Epithelial cell of proximal tubule (primary cell): ENCODE measurements at regions not wholly inside any gene's neighbourhood (a gene's known extent, or its start where the extent isn't known, plus 50 kb on each side); places are given as distances from the start of the nearest gene placed in this dataset.

Experiments
- DNase-seq: peaks from one replicate; pipeline ENCODE4 v3.0.0-alpha.2; 2011; ENCODE audit warnings: low read depth
- H3K4me3 ChIP-seq: 2 replicates; pipeline ENCODE4 v1.5.1; 2011; ENCODE audit warnings: low read depth, mild to moderate bottlenecking, low read length
- TF ChIP-seq, protein P1 (sequence below): conservative IDR thresholded peaks from 2 replicates; pipeline ENCODE4 v1.5.1; 2012; ENCODE audit warnings: low read depth, mild to moderate bottlenecking, low read length

DNA sequence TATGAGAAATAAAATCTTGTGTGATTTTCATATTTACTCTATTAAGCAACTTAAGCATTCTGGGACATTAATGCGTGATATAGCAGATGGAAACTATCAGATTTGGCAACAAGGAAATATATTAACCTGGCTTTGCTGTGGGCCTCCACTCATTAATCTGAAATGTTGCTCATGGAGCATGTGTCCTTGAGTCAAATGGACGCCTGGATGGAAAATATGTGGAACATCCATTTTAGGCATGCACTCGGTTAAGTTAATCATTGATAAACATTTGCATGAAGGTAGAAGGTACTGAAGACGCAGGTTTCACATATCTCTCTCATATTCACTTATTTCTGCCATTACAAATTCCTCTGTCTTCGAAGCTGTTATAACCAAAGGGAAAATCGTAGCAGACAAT lies 246.1 kb downstream of the NR2F2 start:
- H3K4me3 ChIP-seq = no peak overlapping the region
- DNase-seq = no peak
- TF ChIP-seq, protein P1, sequence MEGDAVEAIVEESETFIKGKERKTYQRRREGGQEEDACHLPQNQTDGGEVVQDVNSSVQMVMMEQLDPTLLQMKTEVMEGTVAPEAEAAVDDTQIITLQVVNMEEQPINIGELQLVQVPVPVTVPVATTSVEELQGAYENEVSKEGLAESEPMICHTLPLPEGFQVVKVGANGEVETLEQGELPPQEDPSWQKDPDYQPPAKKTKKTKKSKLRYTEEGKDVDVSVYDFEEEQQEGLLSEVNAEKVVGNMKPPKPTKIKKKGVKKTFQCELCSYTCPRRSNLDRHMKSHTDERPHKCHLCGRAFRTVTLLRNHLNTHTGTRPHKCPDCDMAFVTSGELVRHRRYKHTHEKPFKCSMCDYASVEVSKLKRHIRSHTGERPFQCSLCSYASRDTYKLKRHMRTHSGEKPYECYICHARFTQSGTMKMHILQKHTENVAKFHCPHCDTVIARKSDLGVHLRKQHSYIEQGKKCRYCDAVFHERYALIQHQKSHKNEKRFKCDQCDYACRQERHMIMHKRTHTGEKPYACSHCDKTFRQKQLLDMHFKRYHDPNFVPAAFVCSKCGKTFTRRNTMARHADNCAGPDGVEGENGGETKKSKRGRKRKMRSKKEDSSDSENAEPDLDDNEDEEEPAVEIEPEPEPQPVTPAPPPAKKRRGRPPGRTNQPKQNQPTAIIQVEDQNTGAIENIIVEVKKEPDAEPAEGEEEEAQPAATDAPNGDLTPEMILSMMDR = no peak

DNA sequence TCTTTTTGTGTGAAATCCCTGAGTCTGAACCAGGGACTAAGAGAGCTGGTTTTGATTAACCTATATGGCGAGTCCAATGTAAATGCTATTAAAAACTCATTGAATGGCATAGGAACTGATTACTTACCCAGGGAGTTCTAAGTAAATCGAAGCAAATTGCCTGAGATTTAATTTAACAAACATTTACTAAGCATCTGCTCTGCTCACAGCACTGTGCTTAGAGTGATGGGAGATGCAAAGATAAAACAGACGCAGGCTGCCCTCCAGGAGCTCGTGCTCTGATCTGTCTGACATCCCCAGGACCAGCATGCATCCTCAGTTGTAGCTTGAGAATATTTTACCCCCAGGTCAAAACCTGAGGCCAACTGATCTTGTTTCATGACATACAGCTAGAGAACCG lies 247.9 kb downstream of the NR2F2 start:
- DNase-seq = no peak
- H3K4me3 ChIP-seq = no peak overlapping the region
- TF ChIP-seq, protein P1 = no peak

DNA sequence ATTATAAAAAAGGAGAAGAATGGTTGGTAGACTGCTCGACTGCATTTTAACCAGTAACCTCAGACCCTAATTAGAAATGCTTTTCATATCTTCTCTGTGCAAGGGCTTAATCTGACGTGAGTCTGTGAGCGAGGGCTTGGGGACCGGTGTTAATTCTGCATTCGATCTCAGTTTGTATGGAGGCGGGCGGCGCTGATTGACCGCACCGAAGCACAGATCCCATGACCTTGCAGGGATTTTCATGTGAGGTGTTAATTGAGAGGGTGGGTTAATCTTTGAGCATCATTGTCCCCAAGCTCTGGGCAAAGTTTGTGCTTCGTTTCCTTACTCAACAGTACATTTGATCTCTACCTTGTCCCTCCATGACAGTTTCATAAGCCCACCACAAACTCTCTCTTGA lies 250.9 kb downstream of the NR2F2 start:
- H3K4me3 ChIP-seq = no peak overlapping the region
- no peak for DNase-seq
- TF ChIP-seq, protein P1 = no peak

DNA sequence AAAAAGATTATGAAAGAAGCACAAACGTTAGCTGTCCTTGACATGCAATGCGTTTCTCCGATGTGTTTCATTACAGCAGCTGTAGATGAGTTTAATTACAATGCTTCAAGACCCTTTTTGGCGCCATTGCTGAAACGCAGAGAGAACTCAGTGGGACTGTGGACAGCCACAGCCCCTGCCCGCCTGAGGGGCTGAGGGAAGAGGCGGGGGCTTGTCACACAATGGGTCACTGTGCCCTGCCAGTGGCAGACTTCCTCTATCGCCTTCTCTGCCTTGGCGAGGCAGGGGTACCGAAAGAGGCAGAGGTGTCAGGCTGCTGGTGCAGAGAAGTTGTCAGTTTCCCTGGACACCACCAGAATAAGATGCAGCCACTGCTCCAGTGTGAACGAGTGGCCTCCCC lies 252.0 kb downstream of the NR2F2 start:
- no peak overlapping the region for H3K4me3 ChIP-seq
- TF ChIP-seq, protein P1 = no peak

DNA sequence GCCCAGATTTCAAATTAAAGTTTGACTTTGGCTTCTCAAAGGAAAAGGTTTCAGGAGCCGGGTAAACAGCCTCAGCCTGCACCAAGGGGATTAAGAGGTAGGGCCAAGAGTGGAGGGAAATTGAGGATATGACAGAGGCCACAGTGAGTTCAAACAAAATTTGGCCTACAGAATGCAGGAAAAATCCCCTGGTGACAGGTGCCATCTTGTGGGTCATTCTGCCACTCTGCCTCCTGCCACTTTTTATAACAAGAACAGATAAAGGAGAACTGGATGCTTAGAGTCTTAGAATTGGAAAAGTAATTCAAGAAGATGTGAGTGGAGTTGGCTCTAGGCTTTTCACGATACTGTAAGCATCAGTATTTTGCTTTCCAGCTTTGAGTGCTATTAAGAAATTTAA lies 253.2 kb downstream of the NR2F2 start:
- no peak for DNase-seq
- TF ChIP-seq, protein P1 = peak; percentile 66
- no peak overlapping the region for H3K4me3 ChIP-seq

More for the DNA sequence above, 252.0 kb downstream of the NR2F2 start:
- DNase-seq = no peak

DNA sequence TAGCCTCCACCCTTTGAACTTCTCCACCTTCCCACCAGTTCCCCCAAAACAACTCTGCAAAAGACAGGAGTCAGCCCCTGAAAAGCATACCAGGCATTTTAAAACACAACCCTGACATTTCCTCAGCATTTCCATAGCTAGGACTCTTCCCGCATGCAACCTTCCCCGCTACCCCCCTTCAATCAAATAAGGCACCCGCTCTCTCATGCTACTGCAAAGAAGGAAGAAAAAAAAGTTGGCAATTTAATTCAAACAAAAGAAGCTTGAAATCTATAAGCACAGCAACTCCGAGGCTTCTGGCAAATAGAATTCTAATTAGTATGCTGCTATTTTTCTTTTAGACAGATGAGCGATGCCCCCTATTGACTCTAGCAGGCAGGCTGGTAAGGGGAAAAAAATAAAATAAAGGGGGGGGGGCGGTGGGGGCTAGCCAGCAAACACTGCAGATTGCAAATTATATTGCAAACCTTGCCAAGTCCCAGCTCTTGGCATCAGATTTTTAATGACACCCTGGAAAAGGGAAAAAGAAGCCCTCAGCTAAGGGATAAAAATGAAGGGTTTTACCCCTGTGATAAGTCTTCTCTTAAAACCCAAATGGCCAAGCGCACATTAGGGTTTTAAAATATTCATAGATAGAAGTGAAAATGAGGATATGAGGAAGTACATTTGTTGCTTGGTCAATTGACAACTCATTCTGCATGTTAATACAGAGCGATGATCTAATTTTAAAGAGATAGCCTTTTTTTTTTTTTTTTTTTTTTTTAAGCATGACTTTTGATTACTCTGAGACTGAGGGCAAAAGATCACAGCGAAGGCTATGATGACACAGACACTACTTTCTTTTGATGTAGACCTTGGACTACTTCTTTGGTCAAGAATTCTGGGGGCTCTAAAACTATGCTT lies 255.2 kb downstream of the NR2F2 start:
- no peak overlapping the region for H3K4me3 ChIP-seq
- DNase-seq = no peak
- TF ChIP-seq, protein P1 = peak; percentile 66

DNA sequence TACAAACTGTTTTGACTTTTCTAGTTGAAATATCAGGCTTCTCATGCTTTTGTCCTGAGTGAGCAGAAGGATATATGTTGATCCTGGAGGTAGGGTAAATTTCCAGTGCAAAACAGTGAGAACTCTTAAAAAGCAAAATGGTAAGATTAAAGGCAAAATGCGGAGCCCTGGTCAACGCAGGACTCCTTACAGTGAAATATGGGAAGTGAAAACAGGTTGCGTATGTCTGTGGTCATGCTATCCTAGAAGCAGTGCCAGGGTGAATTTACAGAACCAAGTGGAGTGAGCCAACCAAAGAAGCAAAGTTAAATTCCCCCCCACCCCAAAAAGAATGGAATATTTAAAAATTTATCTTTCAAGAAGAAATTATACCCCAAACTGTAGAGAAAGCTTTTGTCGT lies 256.4 kb downstream of the NR2F2 start:
- TF ChIP-seq, protein P1 = no peak
- no peak overlapping the region for H3K4me3 ChIP-seq
- DNase-seq = no peak
